ENCODE measurements at regions not wholly inside any gene's neighbourhood (a gene's known extent, or its start where the extent isn't known, plus 50 kb on each side); places are given as distances from the start of the nearest gene placed in this dataset.
"Not testable (repeated sequence)": the region's sequence is repeated elsewhere in the genome, so short reads cannot be mapped to it uniquely, and the experiment has no call there.

DNA sequence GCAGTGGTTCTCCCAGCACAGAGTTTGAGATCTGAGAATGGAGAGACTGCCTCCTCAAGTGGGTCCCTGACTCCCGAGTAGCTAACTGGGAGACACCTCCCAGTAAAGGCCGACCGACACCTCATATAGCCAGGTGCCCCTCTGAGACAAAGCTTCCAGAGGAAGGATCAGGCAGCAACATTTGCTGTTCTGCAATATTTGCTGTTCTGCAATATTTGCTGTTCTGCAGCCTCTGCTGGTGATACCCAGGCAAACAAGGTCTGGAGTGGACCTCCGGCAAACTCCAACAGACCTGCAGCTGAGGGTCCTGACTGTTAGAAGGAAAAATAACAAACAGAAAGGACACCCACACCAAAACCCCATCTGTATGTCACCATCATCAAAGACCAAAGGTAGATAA, 560.2 kb downstream of the SOX5 start:
- TF ChIP-seq, protein P1, sequence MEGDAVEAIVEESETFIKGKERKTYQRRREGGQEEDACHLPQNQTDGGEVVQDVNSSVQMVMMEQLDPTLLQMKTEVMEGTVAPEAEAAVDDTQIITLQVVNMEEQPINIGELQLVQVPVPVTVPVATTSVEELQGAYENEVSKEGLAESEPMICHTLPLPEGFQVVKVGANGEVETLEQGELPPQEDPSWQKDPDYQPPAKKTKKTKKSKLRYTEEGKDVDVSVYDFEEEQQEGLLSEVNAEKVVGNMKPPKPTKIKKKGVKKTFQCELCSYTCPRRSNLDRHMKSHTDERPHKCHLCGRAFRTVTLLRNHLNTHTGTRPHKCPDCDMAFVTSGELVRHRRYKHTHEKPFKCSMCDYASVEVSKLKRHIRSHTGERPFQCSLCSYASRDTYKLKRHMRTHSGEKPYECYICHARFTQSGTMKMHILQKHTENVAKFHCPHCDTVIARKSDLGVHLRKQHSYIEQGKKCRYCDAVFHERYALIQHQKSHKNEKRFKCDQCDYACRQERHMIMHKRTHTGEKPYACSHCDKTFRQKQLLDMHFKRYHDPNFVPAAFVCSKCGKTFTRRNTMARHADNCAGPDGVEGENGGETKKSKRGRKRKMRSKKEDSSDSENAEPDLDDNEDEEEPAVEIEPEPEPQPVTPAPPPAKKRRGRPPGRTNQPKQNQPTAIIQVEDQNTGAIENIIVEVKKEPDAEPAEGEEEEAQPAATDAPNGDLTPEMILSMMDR (IDR thresholded peaks at IDR 0.05), result not testable (repeated sequence)
- TF ChIP-seq, protein P2, sequence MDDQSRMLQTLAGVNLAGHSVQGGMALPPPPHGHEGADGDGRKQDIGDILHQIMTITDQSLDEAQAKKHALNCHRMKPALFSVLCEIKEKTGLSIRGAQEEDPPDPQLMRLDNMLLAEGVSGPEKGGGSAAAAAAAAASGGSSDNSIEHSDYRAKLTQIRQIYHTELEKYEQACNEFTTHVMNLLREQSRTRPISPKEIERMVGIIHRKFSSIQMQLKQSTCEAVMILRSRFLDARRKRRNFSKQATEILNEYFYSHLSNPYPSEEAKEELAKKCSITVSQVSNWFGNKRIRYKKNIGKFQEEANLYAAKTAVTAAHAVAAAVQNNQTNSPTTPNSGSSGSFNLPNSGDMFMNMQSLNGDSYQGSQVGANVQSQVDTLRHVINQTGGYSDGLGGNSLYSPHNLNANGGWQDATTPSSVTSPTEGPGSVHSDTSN (IDR thresholded peaks at IDR 0.05), result not testable (repeated sequence)
- TF ChIP-seq PHF8 (IDR thresholded peaks at IDR 0.05; ENCODE audit: borderline replicate concordance, low read depth); ZFP36 (IDR thresholded peaks at IDR 0.05; ENCODE audit: borderline replicate concordance, partially characterized antibody); RAD21 (conservative IDR thresholded peaks at IDR 0.05 in 1 of 2, IDR thresholded peaks at IDR 0.05 in 1 of 2); EP300 (IDR thresholded peaks at IDR 0.05); EHMT2 (IDR thresholded peaks at IDR 0.05; ENCODE audit: low read depth); JUNB (IDR thresholded peaks at IDR 0.05); NFE2L2 (conservative IDR thresholded peaks at IDR 0.05; ENCODE audit: low read length); SREBF2 (IDR thresholded peaks at IDR 0.05); POLR2A (IDR thresholded peaks at IDR 0.05; ENCODE audit: low read length): not testable (repeated sequence)
- TF ChIP-seq, protein P3, sequence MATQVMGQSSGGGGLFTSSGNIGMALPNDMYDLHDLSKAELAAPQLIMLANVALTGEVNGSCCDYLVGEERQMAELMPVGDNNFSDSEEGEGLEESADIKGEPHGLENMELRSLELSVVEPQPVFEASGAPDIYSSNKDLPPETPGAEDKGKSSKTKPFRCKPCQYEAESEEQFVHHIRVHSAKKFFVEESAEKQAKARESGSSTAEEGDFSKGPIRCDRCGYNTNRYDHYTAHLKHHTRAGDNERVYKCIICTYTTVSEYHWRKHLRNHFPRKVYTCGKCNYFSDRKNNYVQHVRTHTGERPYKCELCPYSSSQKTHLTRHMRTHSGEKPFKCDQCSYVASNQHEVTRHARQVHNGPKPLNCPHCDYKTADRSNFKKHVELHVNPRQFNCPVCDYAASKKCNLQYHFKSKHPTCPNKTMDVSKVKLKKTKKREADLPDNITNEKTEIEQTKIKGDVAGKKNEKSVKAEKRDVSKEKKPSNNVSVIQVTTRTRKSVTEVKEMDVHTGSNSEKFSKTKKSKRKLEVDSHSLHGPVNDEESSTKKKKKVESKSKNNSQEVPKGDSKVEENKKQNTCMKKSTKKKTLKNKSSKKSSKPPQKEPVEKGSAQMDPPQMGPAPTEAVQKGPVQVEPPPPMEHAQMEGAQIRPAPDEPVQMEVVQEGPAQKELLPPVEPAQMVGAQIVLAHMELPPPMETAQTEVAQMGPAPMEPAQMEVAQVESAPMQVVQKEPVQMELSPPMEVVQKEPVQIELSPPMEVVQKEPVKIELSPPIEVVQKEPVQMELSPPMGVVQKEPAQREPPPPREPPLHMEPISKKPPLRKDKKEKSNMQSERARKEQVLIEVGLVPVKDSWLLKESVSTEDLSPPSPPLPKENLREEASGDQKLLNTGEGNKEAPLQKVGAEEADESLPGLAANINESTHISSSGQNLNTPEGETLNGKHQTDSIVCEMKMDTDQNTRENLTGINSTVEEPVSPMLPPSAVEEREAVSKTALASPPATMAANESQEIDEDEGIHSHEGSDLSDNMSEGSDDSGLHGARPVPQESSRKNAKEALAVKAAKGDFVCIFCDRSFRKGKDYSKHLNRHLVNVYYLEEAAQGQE (IDR thresholded peaks at IDR 0.05), result not testable (repeated sequence)

Data from A549 (cell line).